ENCODE measurements at regions not wholly inside any gene's neighbourhood (a gene's known extent, or its start where the extent isn't known, plus 50 kb on each side); places are given as distances from the start of the nearest gene placed in this dataset.

GRCh38 chr2:192471982-192472381 lies 277.2 kb upstream of the TMEFF2 start:
- Histone ChIP-seq H3K4me3 (no peak overlapping the region), H3K9me3 (no peaks in the 10 kb centered on the region), H3K4me1 (peaks cover 0 to 6% (median 0%) of the 10 kb centered on the region in 3 donors), H3K27ac (no peak overlapping the region), H3K36me3 (no peaks in the 10 kb centered on the region), H3K27me3 (no peaks in the 10 kb centered on the region)
- no peak for TF ChIP-seq CTCF (IDR thresholded peaks at IDR 0.05)
- ATAC-seq (no peak), DNase-seq (no peak), FAIRE-seq (no peak)
- intact Hi-C loops (cut with DNase I): no loop called here

- Histone ChIP-seq H3K27me3 (no peaks in the 10 kb centered on the region), H3K27ac (no peak overlapping the region), H3K9me3 (no peaks in the 10 kb centered on the region), H3K36me3 (no peaks in the 10 kb centered on the region), H3K4me3 (no peak overlapping the region), H3K4me1 (peaks cover 0 to 6% (median 3%) of the 10 kb centered on the region in 3 donors)
- 87 to 91% methylated on average over 1 of the region's 1 CpG for WGBS, 2 donors
- no peak for TF ChIP-seq CTCF (IDR thresholded peaks at IDR 0.05)
- no peak for FAIRE-seq
- intact Hi-C loops (cut with DNase I): no loop called here
- DNase-seq: no peak
- ATAC-seq: no peak
Observed at GRCh38 chr2:192469612-192470011, 274.9 kb upstream of the TMEFF2 start.

GRCh38 chr2:192467953-192468660 lies 273.4 kb upstream of the TMEFF2 start:
- Histone ChIP-seq H3K9me3 (no peaks in the 10 kb centered on the region), H3K4me1 (peaks cover 0 to 6% (median 3%) of the 10 kb centered on the region in 3 donors), H3K27me3 (no peaks in the 10 kb centered on the region), H3K36me3 (no peaks in the 10 kb centered on the region), H3K4me3 (peak overlapping the region in 1 of 4 donors; percentile 6), H3K27ac (no peak overlapping the region)
- ATAC-seq (peak; percentile 35 to 82 (median 62)), DNase-seq (no peak), FAIRE-seq (no peak)
- 9 to 11% methylated on average over 4 of the region's 4 CpGs for WGBS, 2 donors
- intact Hi-C loops (cut with DNase I): no loop called here
- TF ChIP-seq CTCF (IDR thresholded peaks at IDR 0.05): no peak

- WGBS, 2 donors: 74 to 83% methylated on average over 1 of the region's 1 CpG
Observed at GRCh38 chr2:192465141-192465540, 270.4 kb upstream of the TMEFF2 start.

More at GRCh38 chr2:192465141-192465540, 270.4 kb upstream of the TMEFF2 start:
- Histone ChIP-seq H3K27ac (no peak overlapping the region), H3K4me1 (peaks cover 0 to 6% (median 3%) of the 10 kb centered on the region in 3 donors), H3K27me3 (no peaks in the 10 kb centered on the region), H3K36me3 (no peaks in the 10 kb centered on the region), H3K9me3 (no peaks in the 10 kb centered on the region), H3K4me3 (no peak overlapping the region)
- no peak for FAIRE-seq
- ATAC-seq: peak; percentile 21 to 72 (median 58)
- TF ChIP-seq CTCF (IDR thresholded peaks at IDR 0.05): no peak
- intact Hi-C loops (cut with DNase I): no loop called here
- no peak for DNase-seq
